ENCODE measurements at regions not wholly inside any gene's neighbourhood (a gene's known extent, or its start where the extent isn't known, plus 50 kb on each side); places are given as distances from the start of the nearest gene placed in this dataset.

DNA sequence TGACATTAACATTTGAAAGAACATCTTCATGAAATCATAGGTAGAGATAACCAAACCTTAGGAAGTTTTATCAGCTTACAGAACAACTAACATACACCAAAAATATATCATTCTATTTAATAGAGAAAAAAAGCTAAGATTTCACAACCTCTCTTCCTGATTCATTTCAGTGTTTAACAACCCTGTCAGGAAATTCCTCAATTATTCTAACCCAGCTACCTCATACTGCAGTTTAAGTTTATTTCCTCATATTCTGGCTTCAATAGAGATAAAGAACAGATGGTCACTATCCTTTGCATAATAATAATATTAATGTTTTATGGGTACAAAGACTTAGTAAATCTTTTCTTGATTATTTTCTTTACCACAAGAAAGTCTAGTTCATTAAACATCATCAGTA lies 112.9 kb upstream of the HSF2 start:
- TF ChIP-seq, protein P1, sequence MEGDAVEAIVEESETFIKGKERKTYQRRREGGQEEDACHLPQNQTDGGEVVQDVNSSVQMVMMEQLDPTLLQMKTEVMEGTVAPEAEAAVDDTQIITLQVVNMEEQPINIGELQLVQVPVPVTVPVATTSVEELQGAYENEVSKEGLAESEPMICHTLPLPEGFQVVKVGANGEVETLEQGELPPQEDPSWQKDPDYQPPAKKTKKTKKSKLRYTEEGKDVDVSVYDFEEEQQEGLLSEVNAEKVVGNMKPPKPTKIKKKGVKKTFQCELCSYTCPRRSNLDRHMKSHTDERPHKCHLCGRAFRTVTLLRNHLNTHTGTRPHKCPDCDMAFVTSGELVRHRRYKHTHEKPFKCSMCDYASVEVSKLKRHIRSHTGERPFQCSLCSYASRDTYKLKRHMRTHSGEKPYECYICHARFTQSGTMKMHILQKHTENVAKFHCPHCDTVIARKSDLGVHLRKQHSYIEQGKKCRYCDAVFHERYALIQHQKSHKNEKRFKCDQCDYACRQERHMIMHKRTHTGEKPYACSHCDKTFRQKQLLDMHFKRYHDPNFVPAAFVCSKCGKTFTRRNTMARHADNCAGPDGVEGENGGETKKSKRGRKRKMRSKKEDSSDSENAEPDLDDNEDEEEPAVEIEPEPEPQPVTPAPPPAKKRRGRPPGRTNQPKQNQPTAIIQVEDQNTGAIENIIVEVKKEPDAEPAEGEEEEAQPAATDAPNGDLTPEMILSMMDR (IDR thresholded peaks at IDR 0.05), result no peak
- TF ChIP-seq POLR2AphosphoS5 (IDR thresholded peaks at IDR 0.05; ENCODE audit: low read depth, low read length), result no peak
- TF ChIP-seq TCF7L2 (IDR thresholded peaks at IDR 0.05; ENCODE audit: low read depth, low read length), result no peak
- TF ChIP-seq, protein P2, sequence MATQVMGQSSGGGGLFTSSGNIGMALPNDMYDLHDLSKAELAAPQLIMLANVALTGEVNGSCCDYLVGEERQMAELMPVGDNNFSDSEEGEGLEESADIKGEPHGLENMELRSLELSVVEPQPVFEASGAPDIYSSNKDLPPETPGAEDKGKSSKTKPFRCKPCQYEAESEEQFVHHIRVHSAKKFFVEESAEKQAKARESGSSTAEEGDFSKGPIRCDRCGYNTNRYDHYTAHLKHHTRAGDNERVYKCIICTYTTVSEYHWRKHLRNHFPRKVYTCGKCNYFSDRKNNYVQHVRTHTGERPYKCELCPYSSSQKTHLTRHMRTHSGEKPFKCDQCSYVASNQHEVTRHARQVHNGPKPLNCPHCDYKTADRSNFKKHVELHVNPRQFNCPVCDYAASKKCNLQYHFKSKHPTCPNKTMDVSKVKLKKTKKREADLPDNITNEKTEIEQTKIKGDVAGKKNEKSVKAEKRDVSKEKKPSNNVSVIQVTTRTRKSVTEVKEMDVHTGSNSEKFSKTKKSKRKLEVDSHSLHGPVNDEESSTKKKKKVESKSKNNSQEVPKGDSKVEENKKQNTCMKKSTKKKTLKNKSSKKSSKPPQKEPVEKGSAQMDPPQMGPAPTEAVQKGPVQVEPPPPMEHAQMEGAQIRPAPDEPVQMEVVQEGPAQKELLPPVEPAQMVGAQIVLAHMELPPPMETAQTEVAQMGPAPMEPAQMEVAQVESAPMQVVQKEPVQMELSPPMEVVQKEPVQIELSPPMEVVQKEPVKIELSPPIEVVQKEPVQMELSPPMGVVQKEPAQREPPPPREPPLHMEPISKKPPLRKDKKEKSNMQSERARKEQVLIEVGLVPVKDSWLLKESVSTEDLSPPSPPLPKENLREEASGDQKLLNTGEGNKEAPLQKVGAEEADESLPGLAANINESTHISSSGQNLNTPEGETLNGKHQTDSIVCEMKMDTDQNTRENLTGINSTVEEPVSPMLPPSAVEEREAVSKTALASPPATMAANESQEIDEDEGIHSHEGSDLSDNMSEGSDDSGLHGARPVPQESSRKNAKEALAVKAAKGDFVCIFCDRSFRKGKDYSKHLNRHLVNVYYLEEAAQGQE (IDR thresholded peaks at IDR 0.05; ENCODE audit: insufficient read depth in 1 of 2, low read depth in 2 of 2, low read length in 1 of 2), result no peak

All from Panc1 (cell line).